MG63 (cell line): ENCODE measurements at regions not wholly inside any gene's neighbourhood (a gene's known extent, or its start where the extent isn't known, plus 50 kb on each side); places are given as distances from the start of the nearest gene placed in this dataset.

ENCODE experiments used
- DNase-seq: peaks from one replicate; pipeline ENCODE4 v3.0.0-alpha.2; 2020
- H3K27me3 ChIP-seq: fragments of 250-450 bp; sonication (Bioruptor Pico); 2 replicates; pipeline ENCODE4 v1.5.1; 2020; ENCODE audit warnings: mild to moderate bottlenecking, moderate library complexity
- H3K36me3 ChIP-seq: fragments of 250-450 bp; sonication (Bioruptor Pico); 2 replicates; pipeline ENCODE4 v1.5.1; 2020; ENCODE audit warnings: mild to moderate bottlenecking, moderate library complexity
- H3K4me3 ChIP-seq: fragments of 250-450 bp; sonication (Bioruptor Pico); 2 replicates; pipeline ENCODE4 v1.5.1; 2020; ENCODE audit warnings: mild to moderate bottlenecking, moderate library complexity
- H3K9me3 ChIP-seq: fragments of 250-450 bp; sonication (Bioruptor Pico); 2 replicates; pipeline ENCODE4 v1.5.1; 2020; ENCODE audit warnings: mild to moderate bottlenecking, moderate library complexity

DNA sequence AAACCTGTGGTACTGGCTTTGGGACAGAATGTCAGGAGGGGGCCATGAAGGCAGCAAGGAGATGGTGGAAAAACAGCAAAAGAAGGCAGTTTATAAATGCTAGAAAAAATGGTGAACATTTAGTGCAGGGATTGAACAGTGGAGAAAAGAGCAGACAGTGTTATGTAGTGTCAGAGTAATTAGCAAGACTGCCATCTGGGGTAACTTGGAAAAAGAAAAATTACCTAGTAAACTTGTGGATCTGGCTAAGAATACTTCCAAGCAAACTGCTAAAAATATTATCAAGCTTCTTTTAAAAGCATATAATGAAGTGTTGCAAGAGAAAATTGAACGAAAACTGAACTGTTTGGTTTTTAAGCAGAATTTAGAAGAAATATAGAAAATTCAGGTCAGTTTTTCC is 267.8 kb downstream of the INSIG2 start:
- Histone ChIP-seq H3K9me3 (no peaks in the 10 kb centered on the region), H3K27me3 (no peaks in the 10 kb centered on the region), H3K4me3 (no peak overlapping the region), H3K36me3 (no peaks in the 10 kb centered on the region)
- no peak for DNase-seq

GRCh38 chr2:118351796-118352195 is 263.5 kb downstream of the INSIG2 start:
- Histone ChIP-seq H3K4me3 (no peak overlapping the region), H3K9me3 (no peaks in the 10 kb centered on the region), H3K27me3 (no peaks in the 10 kb centered on the region), H3K36me3 (no peaks in the 10 kb centered on the region)
- no peak for DNase-seq

DNA sequence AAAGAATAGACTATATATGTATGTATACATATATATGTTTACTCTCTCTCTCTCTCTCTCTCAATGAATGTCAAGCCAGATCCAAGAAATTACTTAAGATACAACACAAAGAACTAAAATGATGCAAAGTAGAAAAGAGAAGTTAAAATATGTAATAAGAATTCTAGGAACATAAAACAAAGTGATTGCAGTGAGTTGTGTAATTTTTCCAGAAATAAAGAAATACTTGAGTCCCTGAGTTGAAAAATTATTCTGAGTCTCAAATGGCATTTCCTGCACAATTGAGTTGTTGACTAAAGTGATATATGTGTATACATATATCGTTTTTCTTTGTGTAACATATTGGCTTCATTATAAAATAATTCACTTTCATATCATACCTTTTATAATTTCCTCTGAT is 262.4 kb downstream of the INSIG2 start:
- no peaks in the 10 kb centered on the region for H3K9me3 ChIP-seq
- DNase-seq = no peak

GRCh38 chr2:118349365-118349764 is 261.1 kb downstream of the INSIG2 start:
- no peaks in the 10 kb centered on the region for H3K9me3 ChIP-seq
- H3K27me3 ChIP-seq = no peaks in the 10 kb centered on the region
- H3K4me3 ChIP-seq = no peak overlapping the region
- no peaks in the 10 kb centered on the region for H3K36me3 ChIP-seq
- no peak for DNase-seq

More for the DNA sequence above, 262.4 kb downstream of the INSIG2 start:
- H3K4me3 ChIP-seq = no peak overlapping the region
- no peaks in the 10 kb centered on the region for H3K27me3 ChIP-seq
- no peaks in the 10 kb centered on the region for H3K36me3 ChIP-seq

DNA sequence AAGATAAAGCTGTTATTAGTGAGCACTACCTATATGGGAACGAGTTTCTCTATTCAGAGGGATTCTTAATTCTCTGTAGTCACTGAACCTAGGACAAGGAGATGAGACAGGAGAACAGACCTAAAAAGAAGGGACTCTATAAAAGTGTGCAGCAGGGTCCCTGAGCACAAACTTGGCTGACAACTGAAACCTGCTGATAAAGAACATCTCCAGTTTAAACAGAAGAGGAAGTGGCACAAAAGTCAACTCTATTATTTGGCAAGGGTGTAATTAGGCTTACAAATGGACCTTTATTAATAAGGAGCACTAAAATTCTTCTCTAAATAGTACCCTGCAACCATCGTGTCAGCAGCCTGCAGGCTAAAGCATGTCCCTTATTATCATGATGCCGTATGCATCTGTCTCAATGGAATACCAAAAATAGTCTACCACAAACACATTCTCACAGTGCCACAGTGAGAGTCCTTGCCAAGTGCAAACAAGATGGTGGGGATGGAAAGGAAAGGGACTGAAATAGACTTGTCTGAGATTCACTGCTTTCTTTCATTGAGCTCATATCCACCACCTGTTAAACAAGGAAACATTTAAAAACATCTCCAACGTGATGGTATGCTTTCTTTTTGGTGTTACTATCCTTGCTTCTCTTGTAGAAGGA is 260.2 kb downstream of the INSIG2 start:
- no peaks in the 10 kb centered on the region for H3K36me3 ChIP-seq
- H3K27me3 ChIP-seq = no peaks in the 10 kb centered on the region
- no peak overlapping the region for H3K4me3 ChIP-seq
- DNase-seq = no peak
- H3K9me3 ChIP-seq = no peaks in the 10 kb centered on the region

DNA sequence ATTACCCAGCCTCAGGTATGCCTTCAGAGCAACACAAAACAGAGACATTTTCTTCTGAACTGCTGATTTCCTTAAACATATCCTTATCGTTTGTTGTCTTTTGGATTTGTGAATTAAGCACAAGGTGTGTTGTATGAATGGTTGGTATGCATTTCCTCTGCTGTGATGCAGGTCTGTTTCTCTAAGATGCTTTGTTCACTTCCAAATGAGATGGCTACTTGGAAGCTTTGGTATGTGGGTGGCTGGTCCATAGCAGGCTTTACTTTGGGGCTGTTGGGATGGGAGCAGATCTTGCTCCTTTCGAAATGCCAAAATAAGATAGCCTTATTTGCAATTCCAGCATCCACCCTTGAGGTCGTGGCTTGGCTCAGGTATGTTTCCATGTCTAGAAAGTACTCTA is 257.2 kb downstream of the INSIG2 start:
- Histone ChIP-seq H3K27me3 (no peaks in the 10 kb centered on the region), H3K4me3 (no peak overlapping the region), H3K9me3 (no peaks in the 10 kb centered on the region), H3K36me3 (no peaks in the 10 kb centered on the region)
- no peak for DNase-seq

GRCh38 chr2:118340103-118340502 is 251.8 kb downstream of the INSIG2 start:
- 0 out of 2 replicates have a peak, but pooled peaks cover 3% of the 10 kb centered on the region for H3K9me3 ChIP-seq
- no peak for DNase-seq
- H3K36me3 ChIP-seq = no peaks in the 10 kb centered on the region
- no peaks in the 10 kb centered on the region for H3K27me3 ChIP-seq
- no peak overlapping the region for H3K4me3 ChIP-seq

DNA sequence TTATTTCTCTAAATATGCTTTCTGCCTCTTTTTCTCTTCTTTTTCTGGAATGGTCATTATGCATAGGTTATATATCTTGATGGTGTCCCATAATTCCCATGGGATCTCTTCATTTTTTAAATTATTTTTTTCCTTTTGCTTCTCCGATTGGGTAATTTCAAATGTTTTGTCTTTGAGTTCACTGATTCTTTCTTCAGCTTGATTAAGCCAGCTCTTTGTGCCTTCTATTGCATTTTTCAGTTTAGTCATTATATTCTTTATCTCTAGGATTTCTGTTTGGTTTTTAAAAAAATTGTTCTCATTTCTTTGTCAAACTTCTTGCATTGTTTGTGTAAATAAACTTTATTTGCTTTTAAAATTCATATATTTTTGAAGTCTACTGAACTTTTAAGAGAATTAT is 251.1 kb downstream of the INSIG2 start:
- Histone ChIP-seq H3K4me3 (no peak overlapping the region), H3K36me3 (no peaks in the 10 kb centered on the region), H3K27me3 (no peaks in the 10 kb centered on the region), H3K9me3 (0 out of 2 replicates have a peak, but pooled peaks cover 3% of the 10 kb centered on the region)
- no peak for DNase-seq

DNA sequence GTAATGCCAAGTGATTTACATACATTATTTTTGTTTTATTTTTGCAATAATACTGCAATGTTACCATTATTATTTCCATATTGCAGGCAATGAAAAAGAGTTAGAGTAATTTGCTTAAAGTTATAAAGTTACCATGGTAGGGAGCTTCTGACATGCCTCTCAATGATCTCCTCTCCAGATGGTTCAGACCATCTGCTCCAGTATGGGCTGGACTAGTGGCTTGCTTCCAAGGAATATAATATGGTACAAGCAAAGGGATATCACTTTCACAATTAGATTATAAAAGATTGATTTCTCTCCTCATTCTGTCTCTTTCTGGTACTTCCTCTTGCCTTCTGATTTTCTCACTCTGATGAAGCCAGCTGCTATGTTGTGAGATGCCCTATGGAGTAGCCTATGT is 245.4 kb downstream of the INSIG2 start:
- no peak for DNase-seq
- Histone ChIP-seq H3K4me3 (no peak overlapping the region), H3K9me3 (no peaks in the 10 kb centered on the region), H3K27me3 (no peaks in the 10 kb centered on the region), H3K36me3 (no peaks in the 10 kb centered on the region)

DNA sequence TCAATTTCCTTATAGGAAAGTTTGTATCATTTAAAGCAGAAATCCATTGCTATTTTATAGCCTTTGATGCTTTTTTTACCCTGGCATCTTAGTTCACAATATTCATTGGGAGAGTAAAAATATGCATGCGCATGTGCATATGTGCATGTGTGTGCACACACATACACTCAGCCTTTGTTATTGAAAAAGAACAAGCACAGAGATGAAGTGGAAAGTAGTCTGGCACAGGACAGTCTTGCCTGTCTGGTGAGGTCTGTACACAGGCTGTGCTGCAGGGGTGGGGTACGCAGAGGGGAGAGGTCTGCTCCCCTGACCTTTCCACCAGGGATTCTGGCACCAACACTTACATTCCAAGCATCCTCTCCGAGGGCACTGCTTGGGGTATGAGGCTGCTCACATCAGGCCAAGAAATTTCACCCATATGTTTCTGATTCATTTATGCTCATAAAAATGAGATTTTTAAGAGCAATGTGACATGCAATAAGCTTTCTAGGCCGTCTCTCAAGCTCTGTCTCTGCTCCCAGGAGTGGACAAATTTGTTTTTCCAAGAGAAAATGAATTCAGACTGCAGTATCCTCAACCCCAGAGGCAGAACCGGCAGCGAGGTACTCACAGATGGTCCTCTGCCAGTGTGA is 237.2 kb downstream of the INSIG2 start:
- DNase-seq = no peak
- no peaks in the 10 kb centered on the region for H3K9me3 ChIP-seq
- no peaks in the 10 kb centered on the region for H3K36me3 ChIP-seq
- H3K27me3 ChIP-seq = no peaks in the 10 kb centered on the region
- H3K4me3 ChIP-seq = no peak overlapping the region

DNA sequence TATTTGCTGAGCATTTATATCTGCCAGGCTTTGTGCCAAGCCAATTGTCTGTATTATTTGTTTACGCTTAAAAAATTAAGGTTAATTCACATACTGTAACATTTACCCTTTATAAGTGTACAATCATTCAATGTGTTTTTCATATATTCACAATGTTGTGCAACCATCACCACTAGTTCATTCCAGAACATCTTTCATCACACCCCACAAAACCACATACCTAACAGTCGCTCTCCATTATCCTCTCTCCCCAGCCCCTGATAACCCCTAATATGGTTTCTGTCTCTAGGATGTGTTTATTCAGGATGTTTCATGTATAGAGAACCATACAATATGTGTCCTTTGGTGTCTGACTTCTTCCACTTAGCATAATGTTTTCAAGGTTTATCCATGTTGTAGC is 234.1 kb downstream of the INSIG2 start:
- Histone ChIP-seq H3K9me3 (no peaks in the 10 kb centered on the region), H3K36me3 (no peaks in the 10 kb centered on the region), H3K4me3 (no peak overlapping the region), H3K27me3 (no peaks in the 10 kb centered on the region)
- DNase-seq = no peak

DNA sequence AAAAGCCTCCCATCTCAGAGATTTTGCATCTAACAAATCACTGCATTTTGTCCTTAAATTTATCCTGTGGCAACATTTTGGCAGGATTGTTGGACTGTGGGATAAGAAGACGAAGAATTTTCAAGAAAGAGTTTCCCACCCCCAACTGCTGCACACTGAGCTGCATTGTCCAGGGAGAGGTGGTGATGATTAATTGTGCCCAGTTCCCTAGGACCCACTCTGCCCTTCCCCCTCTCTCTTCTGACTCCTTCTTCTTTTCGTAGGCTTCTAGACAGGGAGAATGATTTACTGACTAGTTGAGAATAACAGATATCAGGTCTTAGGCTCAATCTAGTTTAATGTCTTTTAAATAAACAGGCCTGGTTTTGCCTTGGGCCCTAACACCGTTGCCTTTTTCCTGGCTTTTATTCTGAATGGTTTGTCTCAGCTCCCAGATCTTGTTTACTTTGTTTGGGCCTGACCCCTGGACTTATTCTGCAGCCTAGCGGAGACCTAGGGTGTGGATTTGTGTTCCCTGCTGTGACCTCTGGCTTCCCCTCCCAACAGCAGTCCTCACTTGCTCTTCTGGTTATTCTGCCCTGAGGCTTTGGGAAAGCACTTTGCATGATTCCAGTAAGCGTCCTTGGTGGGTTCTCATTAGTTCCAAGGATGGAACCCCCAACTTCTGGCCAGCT is 233.3 kb downstream of the INSIG2 start:
- Histone ChIP-seq H3K4me3 (no peak overlapping the region), H3K36me3 (no peaks in the 10 kb centered on the region), H3K9me3 (no peaks in the 10 kb centered on the region), H3K27me3 (no peaks in the 10 kb centered on the region)
- peak; percentile 52 for DNase-seq

DNA sequence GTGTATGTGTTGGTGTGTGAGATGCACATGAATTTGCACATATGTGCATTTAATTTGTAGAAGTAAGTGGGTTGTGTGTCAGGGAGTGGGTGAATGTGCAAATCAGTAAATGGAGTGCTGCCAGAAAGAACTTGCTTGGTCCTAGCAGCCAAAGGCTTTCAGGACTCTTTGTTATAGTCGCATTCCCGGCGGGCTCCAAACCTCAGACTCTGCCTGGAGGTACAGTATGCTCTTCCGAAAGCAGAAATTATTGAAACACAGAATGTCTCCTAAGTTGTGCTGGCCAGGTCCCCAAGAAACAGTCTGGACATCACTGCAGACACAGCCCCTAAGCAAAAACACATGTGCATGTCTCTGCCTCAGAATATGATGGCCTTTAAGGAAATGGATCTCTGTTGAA is 232.4 kb downstream of the INSIG2 start:
- H3K27me3 ChIP-seq = no peaks in the 10 kb centered on the region
- H3K36me3 ChIP-seq = no peaks in the 10 kb centered on the region
- no peaks in the 10 kb centered on the region for H3K9me3 ChIP-seq
- no peak for DNase-seq
- H3K4me3 ChIP-seq = no peak overlapping the region

DNA sequence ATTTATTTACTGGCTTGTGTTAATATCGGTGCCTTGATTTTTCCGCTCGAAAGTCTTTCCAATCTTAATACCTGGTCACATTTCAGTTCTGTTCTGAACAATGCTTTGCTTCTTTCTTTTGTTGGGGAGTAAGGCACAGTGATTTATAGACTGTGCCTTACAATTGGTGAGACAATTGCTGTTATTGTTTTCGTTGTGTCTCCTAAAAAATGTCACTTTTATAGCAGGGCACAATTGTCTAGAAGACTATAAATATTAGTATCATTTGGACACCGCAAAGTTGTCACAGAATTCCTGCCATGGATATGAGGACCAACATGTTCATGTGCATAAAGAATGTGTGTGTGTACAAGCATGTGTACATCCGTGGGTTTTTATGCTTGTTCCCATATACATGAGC is 231.9 kb downstream of the INSIG2 start:
- Histone ChIP-seq H3K27me3 (no peaks in the 10 kb centered on the region), H3K9me3 (no peaks in the 10 kb centered on the region), H3K36me3 (no peaks in the 10 kb centered on the region), H3K4me3 (no peak overlapping the region)
- no peak for DNase-seq

- Histone ChIP-seq H3K36me3 (no peaks in the 10 kb centered on the region), H3K4me3 (no peak overlapping the region), H3K27me3 (no peaks in the 10 kb centered on the region), H3K9me3 (no peaks in the 10 kb centered on the region)
- no peak for DNase-seq
These were observed 231.0 kb downstream of the INSIG2 start for GRCh38 chr2:118319271-118319684.

- no peak for DNase-seq
- no peaks in the 10 kb centered on the region for H3K36me3 ChIP-seq
- no peaks in the 10 kb centered on the region for H3K27me3 ChIP-seq
- no peak overlapping the region for H3K4me3 ChIP-seq
- H3K9me3 ChIP-seq = no peaks in the 10 kb centered on the region
These were observed 227.3 kb downstream of the INSIG2 start for GRCh38 chr2:118315606-118316005.

- no peak overlapping the region for H3K4me3 ChIP-seq
- no peaks in the 10 kb centered on the region for H3K9me3 ChIP-seq
- no peaks in the 10 kb centered on the region for H3K27me3 ChIP-seq
- no peak for DNase-seq
- no peaks in the 10 kb centered on the region for H3K36me3 ChIP-seq
These were observed 224.9 kb downstream of the INSIG2 start for GRCh38 chr2:118312969-118313756.
